Germinal center (tissue), 1 donor: ENCODE measurements at regions not wholly inside any gene's neighbourhood (a gene's known extent, or its start where the extent isn't known, plus 50 kb on each side); places are given as distances from the start of the nearest gene placed in this dataset.

ENCODE experiments used
- DNase-seq: peaks from one replicate; pipeline ENCODE4 v3.0.0; 2012; ENCODE audit warnings: mixed read lengths, low spot score

- DNase-seq = no peak
These were observed 102.8 kb upstream of the F3 start for GRCh38 chr1:94644352-94644751.

- no peak for DNase-seq
These were observed 102.3 kb upstream of the F3 start for GRCh38 chr1:94643819-94644218.

DNA sequence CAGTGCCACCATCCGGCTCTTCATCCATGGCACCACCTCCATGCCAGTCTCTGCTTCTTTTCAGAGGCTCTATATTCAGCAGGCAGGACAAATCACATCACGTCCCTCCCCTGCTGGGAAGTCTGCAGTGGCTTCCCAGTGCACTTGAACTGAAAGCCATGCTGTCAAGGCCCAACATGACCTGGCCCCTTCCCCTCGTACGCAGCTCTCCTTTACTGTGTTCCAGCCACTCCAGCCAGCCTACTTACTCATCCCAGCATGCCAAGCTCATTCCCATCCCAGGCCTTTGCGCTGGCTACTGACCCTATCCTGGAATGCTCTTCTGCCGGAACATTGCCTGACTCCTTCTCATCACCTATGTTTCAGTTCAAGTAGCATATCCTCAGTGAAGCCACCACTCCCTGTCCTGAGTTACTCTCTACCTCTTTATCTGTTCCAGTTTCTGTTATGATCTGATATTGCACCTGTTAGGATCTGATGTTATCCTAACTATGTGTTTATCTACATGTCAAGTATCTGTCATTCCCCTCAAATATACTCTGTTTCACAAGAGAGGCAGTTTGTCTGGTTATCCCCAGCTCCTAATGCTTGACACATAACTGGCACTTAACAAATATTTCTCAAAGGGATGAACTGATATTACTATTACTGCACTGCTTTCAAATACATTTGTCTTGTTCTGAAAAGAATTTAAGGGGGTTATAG is 101.2 kb upstream of the F3 start:
- DNase-seq = no peak

DNA sequence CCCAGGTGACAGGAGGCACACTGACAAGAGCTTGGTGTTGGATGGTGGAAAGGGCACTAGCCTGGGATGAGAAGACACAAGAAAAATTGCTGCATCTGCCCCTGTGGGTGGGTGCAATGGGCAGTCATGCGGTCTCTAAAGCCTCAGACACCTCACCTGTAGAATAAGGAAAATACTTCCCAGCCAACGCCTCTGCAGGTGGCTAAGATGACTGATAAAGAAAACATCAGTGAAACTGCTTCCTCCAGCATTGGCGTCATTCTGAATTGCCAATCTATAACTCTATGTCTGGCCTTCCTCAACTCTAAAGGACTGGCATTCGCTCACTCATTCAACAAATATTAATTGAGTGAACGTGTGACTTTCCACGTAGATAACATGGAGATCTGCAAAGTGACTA is 100.4 kb upstream of the F3 start:
- DNase-seq = no peak

- no peak for DNase-seq
These were observed 98.6 kb upstream of the F3 start for GRCh38 chr1:94640125-94640524.

DNA sequence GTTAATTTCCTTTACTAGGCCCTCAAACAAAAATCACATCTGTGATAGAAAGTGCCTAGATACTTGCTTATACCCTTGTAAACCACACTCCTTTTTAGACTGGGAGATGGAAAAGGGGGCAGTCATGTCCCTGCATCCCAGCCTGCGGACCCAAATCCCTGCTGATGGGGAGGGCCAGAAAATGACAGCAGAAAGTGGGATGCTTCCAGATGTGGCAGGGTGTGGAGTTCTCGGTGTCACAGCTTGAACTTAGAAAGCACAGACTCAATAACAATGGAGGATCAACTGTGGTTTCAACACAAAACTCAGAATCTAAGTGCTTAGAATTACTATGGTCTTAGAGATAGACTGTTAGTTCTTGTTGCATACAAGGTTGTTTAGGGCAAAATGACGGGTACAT is 95.6 kb upstream of the F3 start:
- no peak for DNase-seq

DNA sequence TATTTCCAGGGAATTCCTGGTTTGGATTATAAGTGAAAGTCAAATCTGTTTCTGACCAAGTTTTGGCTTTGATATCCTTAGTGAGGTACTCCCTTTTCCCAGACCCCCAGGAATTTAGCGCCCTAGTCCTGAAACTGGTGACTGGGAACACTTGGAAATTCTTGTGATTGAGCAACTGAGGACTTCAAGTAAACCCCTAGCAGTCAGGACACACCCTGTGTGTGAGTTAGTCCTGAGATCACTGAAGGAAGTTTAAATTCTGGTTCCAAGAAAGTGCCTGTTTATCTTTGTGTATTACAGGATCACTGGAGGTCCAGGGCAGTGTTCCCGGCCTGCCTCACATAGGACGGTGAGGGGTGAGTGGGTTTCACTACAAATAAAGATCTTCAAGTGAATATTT is 95.1 kb upstream of the F3 start:
- DNase-seq = no peak

- DNase-seq = no peak
These were observed 94.5 kb upstream of the F3 start for GRCh38 chr1:94636100-94636499.

GRCh38 chr1:94634977-94635416 is 93.4 kb upstream of the F3 start:
- DNase-seq = no peak

GRCh38 chr1:94633051-94633450 is 91.5 kb upstream of the F3 start:
- no peak for DNase-seq

GRCh38 chr1:94629259-94630181 is 88.0 kb upstream of the F3 start:
- DNase-seq = no peak

DNA sequence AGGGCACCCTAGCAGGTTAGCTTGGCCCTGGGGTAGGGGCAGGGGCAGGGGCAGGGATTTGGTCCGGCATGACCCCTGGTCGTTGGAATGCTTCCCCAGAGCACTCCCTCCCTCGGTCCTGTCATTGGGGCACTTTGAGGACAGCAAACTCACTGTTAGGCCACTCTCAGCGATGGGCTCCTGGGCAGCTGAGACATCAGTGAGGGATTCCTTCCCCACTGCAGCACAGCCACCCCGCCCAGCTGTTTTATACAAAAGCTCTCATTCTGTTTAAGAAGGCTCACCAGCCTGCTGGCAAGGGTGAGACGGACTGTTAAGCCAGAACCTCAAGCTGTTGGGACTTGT is 86.9 kb upstream of the F3 start:
- DNase-seq = no peak

- DNase-seq = no peak
These were observed 86.4 kb upstream of the F3 start for GRCh38 chr1:94627771-94628498.

DNA sequence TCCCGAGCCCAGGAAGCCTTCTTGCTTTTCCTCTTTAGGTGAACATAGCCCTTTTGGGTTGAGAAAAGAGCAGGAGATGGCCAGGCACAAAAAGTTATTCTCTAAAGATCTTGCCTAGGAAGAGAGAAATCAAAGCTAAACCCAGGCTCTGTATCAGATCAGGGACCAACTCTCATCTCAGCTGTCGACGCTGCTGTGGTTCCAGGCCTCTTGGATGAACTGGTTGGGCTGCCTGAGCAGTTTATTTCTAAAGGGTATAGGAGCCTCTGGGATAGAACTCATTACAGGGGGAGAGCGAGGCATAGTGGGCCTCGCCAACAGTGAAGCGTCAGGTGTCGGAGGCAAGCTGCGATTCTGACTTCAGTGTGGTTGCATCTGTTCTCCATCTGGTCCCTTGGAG is 82.6 kb upstream of the F3 start:
- DNase-seq = no peak

DNA sequence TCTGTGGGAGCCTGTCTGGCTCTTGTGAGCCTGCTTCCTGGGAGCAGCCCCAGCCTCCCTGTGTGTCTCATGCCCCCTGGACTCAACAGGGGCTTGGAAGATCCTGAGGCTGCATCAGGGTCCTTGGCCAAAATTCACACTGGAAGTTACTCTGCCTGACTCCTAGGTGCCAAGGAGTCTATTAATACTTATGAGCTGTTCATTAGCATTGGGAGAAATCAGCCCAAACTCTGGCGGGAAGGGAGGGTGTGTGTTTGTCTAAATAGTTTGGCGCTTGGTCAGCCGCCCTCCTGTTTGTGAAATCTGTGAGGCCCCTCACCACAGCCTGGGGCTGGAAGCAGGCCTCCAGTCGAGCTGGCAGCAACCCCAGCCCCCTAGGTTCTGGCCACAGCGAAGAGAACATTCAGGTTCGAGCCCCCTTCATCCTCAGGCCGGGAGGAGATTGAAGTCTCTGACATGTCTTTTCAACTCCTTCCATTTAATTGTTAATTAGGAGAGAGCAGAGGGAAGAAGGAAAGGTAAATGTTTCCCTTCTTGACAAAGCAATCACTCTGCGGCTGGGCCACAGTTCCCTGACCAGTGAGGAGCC is 82.1 kb upstream of the F3 start:
- no peak for DNase-seq

- no peak for DNase-seq
These were observed 81.2 kb upstream of the F3 start for GRCh38 chr1:94622757-94623156.

DNA sequence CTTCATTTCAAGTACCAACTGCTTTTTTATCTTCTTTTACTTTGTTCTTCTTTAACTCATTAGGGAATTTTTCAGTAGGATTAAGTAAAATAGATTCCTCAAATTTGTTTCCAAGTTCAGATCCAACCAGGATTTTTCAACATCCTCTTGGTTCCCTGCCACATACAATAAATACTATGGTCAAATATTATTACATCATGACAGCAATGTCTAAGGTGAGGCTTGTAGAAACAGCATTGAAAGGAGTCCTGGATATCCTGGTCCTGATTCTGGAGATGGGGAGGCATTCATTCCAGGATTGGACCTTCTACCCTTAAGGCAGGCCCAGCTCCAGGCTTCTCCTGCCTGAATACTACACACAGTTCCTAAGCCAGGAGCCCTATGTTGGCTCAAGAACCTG is 80.2 kb upstream of the F3 start:
- DNase-seq = no peak

- no peak for DNase-seq
These were observed 79.8 kb upstream of the F3 start for GRCh38 chr1:94621395-94621794.

DNA sequence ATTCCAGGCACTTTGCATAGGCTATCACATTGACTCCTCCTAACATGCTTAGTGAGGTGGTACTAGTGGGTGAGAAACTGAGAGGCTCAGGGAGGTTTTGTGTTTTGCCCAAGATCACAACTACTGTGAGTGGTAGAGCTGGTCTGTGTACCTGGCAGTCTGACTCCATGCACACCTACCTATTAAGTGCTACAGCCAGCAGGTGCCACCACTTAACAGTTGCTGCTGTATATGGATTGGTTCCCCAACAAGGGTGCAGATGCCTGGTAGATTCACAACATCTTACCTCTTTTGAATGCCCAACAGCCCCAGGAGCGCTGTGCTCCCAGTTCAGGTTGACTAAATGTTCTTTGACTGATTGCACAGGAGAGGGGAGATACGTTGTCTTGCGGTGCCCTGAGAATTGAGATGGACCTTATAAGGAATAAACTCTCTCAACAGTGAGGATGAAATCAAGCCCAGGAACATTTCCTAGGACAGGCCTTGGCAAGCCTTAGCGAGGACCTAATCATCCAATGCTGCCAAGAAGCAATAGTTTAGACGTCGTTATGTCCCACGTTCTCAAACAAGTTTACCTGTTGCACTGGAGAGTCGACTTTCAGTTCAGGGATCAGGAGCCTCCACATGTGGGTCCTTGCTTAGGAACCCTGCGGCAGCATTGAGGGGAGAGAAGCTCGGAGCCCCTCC is 78.9 kb upstream of the F3 start:
- DNase-seq = no peak

DNA sequence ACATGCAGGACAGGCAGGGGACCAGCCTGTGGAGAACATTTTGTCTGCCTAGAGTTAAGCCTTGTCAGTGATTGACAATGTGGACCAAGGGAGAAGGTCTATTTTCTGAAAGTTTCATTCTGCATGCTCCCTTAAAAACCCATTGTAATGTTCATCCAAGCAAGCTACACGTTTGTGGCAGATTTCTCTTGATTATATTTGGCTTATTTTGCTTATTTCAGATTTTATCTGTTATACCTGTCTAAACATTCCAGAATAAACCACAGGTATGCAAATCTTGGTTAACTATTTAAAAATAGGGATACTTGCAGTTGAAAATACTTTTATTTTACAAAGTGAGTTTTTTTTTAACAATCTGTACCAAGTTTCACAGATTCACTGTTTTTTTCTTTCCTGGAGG is 78.2 kb upstream of the F3 start:
- no peak for DNase-seq

- no peak for DNase-seq
These were observed 76.6 kb upstream of the F3 start for GRCh38 chr1:94617957-94618739.
